C4-2B (cell line): ENCODE measurements at regions not wholly inside any gene's neighbourhood (a gene's known extent, or its start where the extent isn't known, plus 50 kb on each side); places are given as distances from the start of the nearest gene placed in this dataset.

Experiments
- ZFX ChIP-seq: fragments of 450-650 bp; IDR thresholded peaks from 2 replicates; pipeline ENCODE4 v1.6.1; 2017
- TF ChIP-seq, protein P1 (sequence below): fragments of 450-650 bp; conservative IDR thresholded peaks from 2 replicates; pipeline ENCODE4 v1.5.1; 2017; ENCODE audit warnings: mild to moderate bottlenecking

DNA sequence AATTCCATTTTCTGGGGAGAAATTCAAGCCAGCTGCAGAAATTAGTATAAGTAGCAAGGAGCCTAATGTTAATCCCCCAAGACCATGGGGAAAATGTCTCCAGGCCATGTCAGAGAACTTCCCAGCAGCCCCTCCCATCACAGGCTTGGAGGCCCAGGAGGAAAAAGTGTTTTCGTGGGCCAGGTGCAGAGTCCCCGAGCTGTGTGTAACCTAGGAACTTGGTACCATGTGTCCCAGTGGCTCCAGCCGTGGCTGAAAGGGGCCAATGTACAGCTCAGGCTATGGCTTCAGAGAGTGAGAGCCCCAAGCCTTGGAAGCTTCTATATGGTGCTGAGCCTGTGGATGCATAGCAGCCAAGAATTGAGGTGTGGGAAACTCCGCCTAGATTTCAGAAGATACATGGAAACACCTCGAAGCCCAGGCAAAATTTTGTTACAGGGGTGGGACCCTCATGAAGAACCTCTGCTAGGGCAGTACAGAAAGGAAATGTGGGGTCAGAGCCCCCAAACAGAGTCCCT, 286.3 kb downstream of the MATN1 start:
- TF ChIP-seq, protein P1, sequence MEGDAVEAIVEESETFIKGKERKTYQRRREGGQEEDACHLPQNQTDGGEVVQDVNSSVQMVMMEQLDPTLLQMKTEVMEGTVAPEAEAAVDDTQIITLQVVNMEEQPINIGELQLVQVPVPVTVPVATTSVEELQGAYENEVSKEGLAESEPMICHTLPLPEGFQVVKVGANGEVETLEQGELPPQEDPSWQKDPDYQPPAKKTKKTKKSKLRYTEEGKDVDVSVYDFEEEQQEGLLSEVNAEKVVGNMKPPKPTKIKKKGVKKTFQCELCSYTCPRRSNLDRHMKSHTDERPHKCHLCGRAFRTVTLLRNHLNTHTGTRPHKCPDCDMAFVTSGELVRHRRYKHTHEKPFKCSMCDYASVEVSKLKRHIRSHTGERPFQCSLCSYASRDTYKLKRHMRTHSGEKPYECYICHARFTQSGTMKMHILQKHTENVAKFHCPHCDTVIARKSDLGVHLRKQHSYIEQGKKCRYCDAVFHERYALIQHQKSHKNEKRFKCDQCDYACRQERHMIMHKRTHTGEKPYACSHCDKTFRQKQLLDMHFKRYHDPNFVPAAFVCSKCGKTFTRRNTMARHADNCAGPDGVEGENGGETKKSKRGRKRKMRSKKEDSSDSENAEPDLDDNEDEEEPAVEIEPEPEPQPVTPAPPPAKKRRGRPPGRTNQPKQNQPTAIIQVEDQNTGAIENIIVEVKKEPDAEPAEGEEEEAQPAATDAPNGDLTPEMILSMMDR: no peak
- TF ChIP-seq ZFX: no peak
